LNCaP clone FGC (cell line): ENCODE measurements at regions not wholly inside any gene's neighbourhood (a gene's known extent, or its start where the extent isn't known, plus 50 kb on each side); places are given as distances from the start of the nearest gene placed in this dataset.

Experiments
- DNase-seq: peaks from one replicate; pipeline ENCODE4 v3.0.0-alpha.2; 2011; ENCODE audit warnings: low read depth
- H3K4me3 ChIP-seq: 2 replicates; pipeline ENCODE4 v1.5.1; 2011; ENCODE audit warnings: mild to moderate bottlenecking, low read depth, low read length, control low read depth
- CTCF ChIP-seq: IDR thresholded peaks from 2 replicates; pipeline ENCODE4 v1.5.1; 2012; ENCODE audit warnings: mild to moderate bottlenecking; ENCODE audit not compliant: control insufficient read depth, insufficient read depth; ENCODE audit errors: extremely low read depth

- no peak for TF ChIP-seq CTCF
- no peak for DNase-seq
- H3K4me3 ChIP-seq, result no peak overlapping the region
Measured at GRCh38 chr19:28292822-28293500, 920.0 kb downstream of the UQCRFS1 start.

GRCh38 chr19:28291874-28292273 is 921.1 kb downstream of the UQCRFS1 start:
- TF ChIP-seq CTCF, result no peak
- no peak for DNase-seq
- H3K4me3 ChIP-seq, result no peak overlapping the region

GRCh38 chr19:28290963-28291657 is 921.8 kb downstream of the UQCRFS1 start:
- H3K4me3 ChIP-seq, result no peak overlapping the region
- TF ChIP-seq CTCF, result no peak
- DNase-seq, result no peak

- peak; percentile 16; the same call in 1 of the 2 replicates for TF ChIP-seq CTCF
- H3K4me3 ChIP-seq, result 0 out of 2 replicates have a peak overlapping the region, but pooled peaks have one; percentile 8
- peak; percentile 98 for DNase-seq
Measured at GRCh38 chr19:28289295-28290063, 923.5 kb downstream of the UQCRFS1 start.

- DNase-seq, result no peak
- TF ChIP-seq CTCF, result no peak
- H3K4me3 ChIP-seq, result no peak overlapping the region
Measured at GRCh38 chr19:28288572-28289264, 924.2 kb downstream of the UQCRFS1 start.

- no peak for DNase-seq
- no peak for TF ChIP-seq CTCF
- no peak overlapping the region for H3K4me3 ChIP-seq
Measured at GRCh38 chr19:28285917-28286316, 927.0 kb downstream of the UQCRFS1 start.
